HepG2 (cell line): ENCODE measurements at regions not wholly inside any gene's neighbourhood (a gene's known extent, or its start where the extent isn't known, plus 50 kb on each side); places are given as distances from the start of the nearest gene placed in this dataset.

ENCODE experiments used
- EZH2 ChIP-seq: conservative IDR thresholded peaks from 2 replicates; pipeline ENCODE4 v1.6.1; 2012; ENCODE audit warnings: mild to moderate bottlenecking, low read depth, low read length, moderate library complexity
- MTF1 ChIP-seq: sonication (generic); formaldehyde crosslinking; IDR thresholded peaks from 2 replicates; pipeline ENCODE4 v1.5.0; 2020; ENCODE audit warnings: missing genetic modification reagents
- TCF12 ChIP-seq, 2 experiments: fragments of 450-650 bp in 1 of 2; sonication (generic) in 1 of 2; formaldehyde crosslinking in 1 of 2; IDR thresholded peaks; 2 replicates each; pipeline versions ENCODE4 v1.6.1 to v1.8.0; 2017 to 2022; ENCODE audit warnings: antibody characterized with exemption in 1 of 2, mild to moderate bottlenecking in 1 of 2, missing genetic modification reagents in 1 of 2, moderate library complexity in 1 of 2
- ZEB1 ChIP-seq: IDR thresholded peaks from 2 replicates; pipeline ENCODE4 v1.6.1; 2012; ENCODE audit warnings: mild to moderate bottlenecking, low read depth, inconsistent platforms; ENCODE audit not compliant: insufficient replicate concordance
- TF ChIP-seq, protein P1 (sequence below): conservative IDR thresholded peaks from 2 replicates; pipeline ENCODE4 v1.6.1; 2018; ENCODE audit warnings: missing genetic modification reagents

DNA sequence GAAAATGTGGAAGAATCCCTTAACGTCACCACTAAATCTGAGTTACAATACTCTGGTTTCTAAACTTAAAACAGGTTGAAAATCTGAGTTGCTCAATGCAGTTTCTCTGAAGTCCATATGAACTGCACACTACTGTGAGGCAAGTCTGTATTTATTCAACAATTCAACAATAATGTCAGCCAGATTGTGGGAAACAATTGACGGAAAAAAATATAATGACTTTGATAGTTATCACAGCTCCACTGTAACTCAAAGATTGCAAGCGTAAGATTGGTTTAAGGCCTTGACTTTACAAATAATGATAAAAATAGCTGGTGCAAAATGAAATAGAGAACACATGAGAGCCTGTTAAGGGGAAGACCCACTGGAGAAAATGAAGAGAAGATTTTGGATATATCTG lies 219.4 kb upstream of the CCDC150 start:
- no peak for TF ChIP-seq ZEB1
- TF ChIP-seq, protein P1, sequence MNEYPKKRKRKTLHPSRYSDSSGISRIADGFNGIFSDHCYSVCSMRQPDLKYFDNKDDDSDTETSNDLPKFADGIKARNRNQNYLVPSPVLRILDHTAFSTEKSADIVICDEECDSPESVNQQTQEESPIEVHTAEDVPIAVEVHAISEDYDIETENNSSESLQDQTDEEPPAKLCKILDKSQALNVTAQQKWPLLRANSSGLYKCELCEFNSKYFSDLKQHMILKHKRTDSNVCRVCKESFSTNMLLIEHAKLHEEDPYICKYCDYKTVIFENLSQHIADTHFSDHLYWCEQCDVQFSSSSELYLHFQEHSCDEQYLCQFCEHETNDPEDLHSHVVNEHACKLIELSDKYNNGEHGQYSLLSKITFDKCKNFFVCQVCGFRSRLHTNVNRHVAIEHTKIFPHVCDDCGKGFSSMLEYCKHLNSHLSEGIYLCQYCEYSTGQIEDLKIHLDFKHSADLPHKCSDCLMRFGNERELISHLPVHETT (CRISPR knock-in tag) = no peak
- TF ChIP-seq EZH2 = no peak
- no peak for TF ChIP-seq MTF1 (CRISPR knock-in tag)
- no peak for TF ChIP-seq TCF12 (IDR thresholded peaks at IDR 0.05)
- TF ChIP-seq TCF12 (CRISPR knock-in tag; IDR thresholded peaks at IDR 0.05) = no peak
